Esophagus muscularis mucosa (tissue), 4 donors: ENCODE measurements at regions not wholly inside any gene's neighbourhood (a gene's known extent, or its start where the extent isn't known, plus 50 kb on each side); places are given as distances from the start of the nearest gene placed in this dataset.

ENCODE experiments used
- DNase-seq: peaks from one replicate; pipeline ENCODE4 v3.0.0-alpha.2; 2017; ENCODE audit errors: extremely low spot score
- H3K27ac ChIP-seq, 4 donors: fragments of 200-600 bp; sonication (generic); replicated peaks in 1 of 4; 1 replicate in 3 of 4; 2 replicates in 1 of 4; pipeline ENCODE4 v1.5.1; 2016 to 2019; ENCODE audit warnings: mild to moderate bottlenecking in 1 of 4
- H3K27me3 ChIP-seq, 4 donors: fragments of 200-600 bp; sonication (generic); one replicate each; pipeline versions ENCODE4 v1.5.1 to v1.6.0; 2016 to 2019
- H3K36me3 ChIP-seq, 4 donors: fragments of 200-600 bp; sonication (generic); one replicate each; pipeline ENCODE4 v1.5.1; 2016 to 2019
- H3K4me1 ChIP-seq, 4 donors: fragments of 200-600 bp; sonication (generic); one replicate each; pipeline ENCODE4 v1.5.1; 2016 to 2019
- H3K4me3 ChIP-seq, 4 donors: fragments of 200-600 bp; sonication (generic); 1 replicate in 2 of 4; 2 replicates in 2 of 4; pipeline ENCODE4 v1.5.1; 2016 to 2019; ENCODE audit warnings: mild to moderate bottlenecking in 4 of 4, moderate library complexity in 1 of 4
- H3K9me3 ChIP-seq, 4 donors: fragments of 200-600 bp; sonication (generic); 1 replicate in 3 of 4; 2 replicates in 1 of 4; pipeline ENCODE4 v1.5.1; 2016 to 2019
- EP300 ChIP-seq: sonication (generic); formaldehyde crosslinking; IDR thresholded peaks from one replicate; pipeline ENCODE4 v1.6.1; 2017; ENCODE audit warnings: antibody characterized with exemption
- POLR2A ChIP-seq: fragments of 450-650 bp; IDR thresholded peaks from one replicate; pipeline ENCODE4 v1.6.1; 2017; ENCODE audit warnings: antibody characterized with exemption, moderate library complexity, mild to moderate bottlenecking, low read depth
- POLR2AphosphoS5 ChIP-seq, 2 donors: sonication (generic); formaldehyde crosslinking; IDR thresholded peaks; one replicate each; pipeline ENCODE4 v1.6.1; 2017; ENCODE audit warnings: antibody characterized with exemption in 2 of 2
- WGBS: methylation state at CpG from one replicate; pipeline ENCODE4 v1.1.5; 2018; 5-methylcytosine and 5-hydroxymethylcytosine counted together
- intact Hi-C: fragments of 100-400 bp; cut with DNase I; formaldehyde crosslinking; loops from one replicate; pipeline ENCODE4 v1.15.1; 2023
- TF ChIP-seq, protein P1 (sequence below), 3 experiments: fragments of 200-600 bp in 2 of 3; fragments of 450-650 bp in 1 of 3; sonication (generic) in 2 of 3; IDR thresholded peaks; one replicate each; pipeline ENCODE4 v1.5.1; 2017 to 2019; ENCODE audit warnings: antibody characterized with exemption in 3 of 3, mild to moderate bottlenecking in 2 of 3, moderate library complexity in 1 of 3

DNA sequence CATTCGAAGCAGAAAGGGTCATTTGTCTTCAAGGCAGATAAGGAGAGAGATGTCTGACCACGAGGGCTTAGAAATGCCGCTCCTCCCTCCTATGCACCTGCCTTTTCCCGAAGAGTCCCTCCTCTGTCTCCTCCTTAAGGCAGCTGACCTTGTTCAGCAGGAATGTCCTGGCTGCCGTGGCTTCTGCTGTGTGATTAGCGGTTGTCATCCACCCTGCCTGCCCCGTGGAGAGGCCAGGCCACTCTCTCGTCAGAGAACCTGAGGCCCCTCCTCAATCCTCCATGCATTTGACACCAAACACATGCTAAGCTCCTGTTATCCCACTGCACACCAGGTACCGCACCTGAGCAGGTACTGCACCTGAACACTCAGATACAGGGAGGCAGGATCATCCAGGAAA is 834.6 kb downstream of the TBC1D22A start:
- peaks cover 0 to 32% (median 0%) of the 10 kb centered on the region in 4 donors for H3K27me3 ChIP-seq
- intact Hi-C loops: no loop called here
- no peak for TF ChIP-seq POLR2AphosphoS5 (IDR thresholded peaks at IDR 0.05)
- TF ChIP-seq POLR2A: no peak
- no peak for TF ChIP-seq EP300
- TF ChIP-seq, protein P1, sequence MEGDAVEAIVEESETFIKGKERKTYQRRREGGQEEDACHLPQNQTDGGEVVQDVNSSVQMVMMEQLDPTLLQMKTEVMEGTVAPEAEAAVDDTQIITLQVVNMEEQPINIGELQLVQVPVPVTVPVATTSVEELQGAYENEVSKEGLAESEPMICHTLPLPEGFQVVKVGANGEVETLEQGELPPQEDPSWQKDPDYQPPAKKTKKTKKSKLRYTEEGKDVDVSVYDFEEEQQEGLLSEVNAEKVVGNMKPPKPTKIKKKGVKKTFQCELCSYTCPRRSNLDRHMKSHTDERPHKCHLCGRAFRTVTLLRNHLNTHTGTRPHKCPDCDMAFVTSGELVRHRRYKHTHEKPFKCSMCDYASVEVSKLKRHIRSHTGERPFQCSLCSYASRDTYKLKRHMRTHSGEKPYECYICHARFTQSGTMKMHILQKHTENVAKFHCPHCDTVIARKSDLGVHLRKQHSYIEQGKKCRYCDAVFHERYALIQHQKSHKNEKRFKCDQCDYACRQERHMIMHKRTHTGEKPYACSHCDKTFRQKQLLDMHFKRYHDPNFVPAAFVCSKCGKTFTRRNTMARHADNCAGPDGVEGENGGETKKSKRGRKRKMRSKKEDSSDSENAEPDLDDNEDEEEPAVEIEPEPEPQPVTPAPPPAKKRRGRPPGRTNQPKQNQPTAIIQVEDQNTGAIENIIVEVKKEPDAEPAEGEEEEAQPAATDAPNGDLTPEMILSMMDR (IDR thresholded peaks at IDR 0.05): no peak
- no peaks in the 10 kb centered on the region for H3K36me3 ChIP-seq
- H3K4me1 ChIP-seq: no peaks in the 10 kb centered on the region
- H3K27ac ChIP-seq: no peak overlapping the region
- no peaks in the 10 kb centered on the region for H3K9me3 ChIP-seq
- peak; percentile 57 for DNase-seq
- WGBS: 50% methylated on average over 9 of the region's 9 CpGs
- no peak overlapping the region for H3K4me3 ChIP-seq

DNA sequence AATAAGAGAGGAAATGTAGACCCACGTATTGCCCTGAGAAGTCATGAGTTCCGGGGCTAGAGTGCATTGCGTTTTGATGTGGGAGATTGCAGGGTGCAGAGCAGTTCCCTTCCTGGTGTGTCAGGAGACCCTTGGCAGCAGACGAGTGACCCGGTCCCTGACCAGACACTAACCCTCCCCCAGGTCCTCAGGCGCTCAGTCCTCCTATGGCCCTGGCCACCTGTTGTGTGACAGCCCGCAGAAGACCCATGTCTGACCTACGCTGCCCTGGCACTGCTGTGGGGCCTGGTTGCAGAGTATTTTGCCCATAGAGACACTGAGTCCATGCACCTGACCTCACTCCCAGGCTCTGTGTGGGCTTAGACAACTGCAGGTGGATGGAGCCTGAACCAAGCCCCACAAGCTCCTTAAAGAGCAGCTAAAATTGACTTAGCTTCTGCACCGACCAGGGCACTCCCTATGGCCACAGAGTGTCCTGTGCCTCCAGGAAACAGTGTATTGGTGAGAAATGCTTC is 833.8 kb downstream of the TBC1D22A start:
- intact Hi-C loops: no loop called here
- 77% methylated on average over 5 of the region's 9 CpGs for WGBS
- TF ChIP-seq POLR2AphosphoS5 (IDR thresholded peaks at IDR 0.05): no peak
- TF ChIP-seq, protein P1 (IDR thresholded peaks at IDR 0.05): no peak
- TF ChIP-seq EP300: no peak
- TF ChIP-seq POLR2A: no peak

DNA sequence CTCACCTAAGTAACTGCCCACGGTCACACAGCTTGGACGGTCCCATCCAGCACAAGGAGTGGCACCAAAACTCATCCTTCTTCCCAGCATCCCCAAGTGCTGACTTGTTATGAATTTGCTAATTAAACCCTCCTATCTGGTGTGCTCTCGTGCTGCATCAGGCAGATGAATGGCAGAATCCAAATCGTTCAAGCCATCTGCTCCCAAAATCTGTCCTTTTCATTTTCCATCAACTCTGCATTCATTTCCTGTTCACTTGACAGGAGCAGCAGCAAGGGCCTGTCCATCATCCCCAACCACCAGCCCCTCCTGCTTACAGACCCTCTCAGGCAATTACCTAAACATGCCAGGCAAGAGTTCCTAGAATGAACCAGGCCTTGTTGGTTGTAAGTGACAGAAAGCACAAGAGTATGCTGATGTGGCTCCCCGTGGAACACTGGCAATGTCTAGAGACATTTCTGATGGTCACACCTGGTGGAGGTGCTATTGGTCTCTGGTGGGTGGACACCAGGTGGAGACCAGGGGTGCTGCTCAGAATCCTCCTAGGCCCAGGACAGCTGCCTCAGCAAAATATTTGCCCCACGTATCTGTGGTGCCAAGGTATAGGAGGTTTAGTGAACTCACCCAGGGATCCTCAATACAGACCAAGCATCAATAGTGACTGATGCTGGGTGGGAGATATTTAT is 832.5 kb downstream of the TBC1D22A start:
- peaks cover 0 to 18% (median 0%) of the 10 kb centered on the region in 4 donors for H3K27me3 ChIP-seq

More for the DNA sequence above, 833.8 kb downstream of the TBC1D22A start:
- peaks cover 0 to 25% (median 0%) of the 10 kb centered on the region in 4 donors for H3K27me3 ChIP-seq
- H3K27ac ChIP-seq: no peak overlapping the region
- H3K4me3 ChIP-seq: no peak overlapping the region
- DNase-seq: peak; percentile 82
- no peaks in the 10 kb centered on the region for H3K9me3 ChIP-seq
- no peaks in the 10 kb centered on the region for H3K4me1 ChIP-seq
- no peaks in the 10 kb centered on the region for H3K36me3 ChIP-seq

DNA sequence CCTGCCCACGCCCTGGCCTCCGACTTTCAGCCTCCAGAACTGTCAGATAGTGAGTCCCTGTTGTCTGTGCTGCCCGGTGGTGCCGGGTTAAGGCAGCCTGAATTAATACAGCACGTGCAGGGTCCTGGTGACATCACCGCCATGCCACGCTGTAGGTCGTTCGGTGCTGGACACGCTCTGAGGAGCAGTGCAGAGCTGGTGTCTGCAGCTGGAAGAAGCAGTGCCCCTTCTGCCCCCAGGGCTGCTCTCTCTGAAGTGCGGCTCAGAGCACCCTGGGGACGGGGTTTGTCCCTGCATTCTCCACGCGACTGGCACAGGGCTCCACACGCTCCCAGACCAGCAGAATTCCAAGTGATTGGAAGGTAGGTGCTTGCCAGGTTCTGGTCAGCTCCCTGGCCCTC is 831.5 kb downstream of the TBC1D22A start:
- intact Hi-C loops: no loop called here
- TF ChIP-seq, protein P1 (IDR thresholded peaks at IDR 0.05): no peak
- no peaks in the 10 kb centered on the region for H3K36me3 ChIP-seq
- H3K27me3 ChIP-seq: peaks cover 0 to 20% (median 0%) of the 10 kb centered on the region in 4 donors
- DNase-seq: peak; percentile 87
- H3K9me3 ChIP-seq: no peaks in the 10 kb centered on the region
- H3K27ac ChIP-seq: no peak overlapping the region
- WGBS: 84% methylated on average over 13 of the region's 15 CpGs
- no peak overlapping the region for H3K4me3 ChIP-seq
- H3K4me1 ChIP-seq: no peaks in the 10 kb centered on the region

More for the DNA sequence above, 832.5 kb downstream of the TBC1D22A start:
- no peak overlapping the region for H3K27ac ChIP-seq
- no peak overlapping the region for H3K4me3 ChIP-seq
- no peaks in the 10 kb centered on the region for H3K36me3 ChIP-seq
- WGBS: 83% methylated on average over 6 of the region's 6 CpGs
- TF ChIP-seq, protein P1 (IDR thresholded peaks at IDR 0.05): no peak
- no peak for TF ChIP-seq EP300
- TF ChIP-seq POLR2AphosphoS5 (IDR thresholded peaks at IDR 0.05): no peak
- TF ChIP-seq POLR2A: no peak
- H3K4me1 ChIP-seq: no peaks in the 10 kb centered on the region
- intact Hi-C loops: no loop called here
- peak; percentile 50 for DNase-seq
- no peaks in the 10 kb centered on the region for H3K9me3 ChIP-seq
